Immature natural killer cell (primary cell): ENCODE measurements at regions not wholly inside any gene's neighbourhood (a gene's known extent, or its start where the extent isn't known, plus 50 kb on each side); places are given as distances from the start of the nearest gene placed in this dataset.

Source experiments
- DNase-seq, 3 donors: peaks; one replicate each; pipeline ENCODE4 v3.0.0; 2022; ENCODE audit warnings: mixed read lengths in 1 of 3
- H3K27ac Mint-ChIP-seq, 6 donors: one replicate each; pipeline ENCODE4 v1.8.0; 2020; ENCODE audit warnings: mixed read lengths in 6 of 6, mild to moderate bottlenecking in 5 of 6, inconsistent platforms in 4 of 6, moderate library complexity in 3 of 6
- H3K27me3 Mint-ChIP-seq, 3 donors: one replicate each; pipeline ENCODE4 v1.8.0; 2020 to 2021; ENCODE audit warnings: low read depth in 3 of 3, mild to moderate bottlenecking in 3 of 3, mixed read lengths in 3 of 3, moderate library complexity in 3 of 3, inconsistent platforms in 1 of 3
- H3K36me3 Mint-ChIP-seq, 3 donors: one replicate each; pipeline ENCODE4 v1.8.0; 2020; ENCODE audit warnings: mixed read lengths in 3 of 3, inconsistent platforms in 2 of 3, mild to moderate bottlenecking in 2 of 3
- H3K4me1 Mint-ChIP-seq, 2 donors: one replicate each; pipeline ENCODE4 v1.8.0; 2020; ENCODE audit warnings: inconsistent platforms in 2 of 2, mild to moderate bottlenecking in 2 of 2, mixed read lengths in 2 of 2, moderate library complexity in 1 of 2
- H3K4me3 Mint-ChIP-seq, 5 donors: one replicate each; pipeline ENCODE4 v1.8.0; 2020; ENCODE audit warnings: mild to moderate bottlenecking in 5 of 5, mixed read lengths in 5 of 5, inconsistent platforms in 3 of 5, moderate library complexity in 3 of 5
- H3K9me3 Mint-ChIP-seq, 6 donors: one replicate each; pipeline ENCODE4 v1.8.0; 2020; ENCODE audit warnings: mild to moderate bottlenecking in 6 of 6, mixed read lengths in 6 of 6, inconsistent platforms in 4 of 6, moderate library complexity in 3 of 6

DNA sequence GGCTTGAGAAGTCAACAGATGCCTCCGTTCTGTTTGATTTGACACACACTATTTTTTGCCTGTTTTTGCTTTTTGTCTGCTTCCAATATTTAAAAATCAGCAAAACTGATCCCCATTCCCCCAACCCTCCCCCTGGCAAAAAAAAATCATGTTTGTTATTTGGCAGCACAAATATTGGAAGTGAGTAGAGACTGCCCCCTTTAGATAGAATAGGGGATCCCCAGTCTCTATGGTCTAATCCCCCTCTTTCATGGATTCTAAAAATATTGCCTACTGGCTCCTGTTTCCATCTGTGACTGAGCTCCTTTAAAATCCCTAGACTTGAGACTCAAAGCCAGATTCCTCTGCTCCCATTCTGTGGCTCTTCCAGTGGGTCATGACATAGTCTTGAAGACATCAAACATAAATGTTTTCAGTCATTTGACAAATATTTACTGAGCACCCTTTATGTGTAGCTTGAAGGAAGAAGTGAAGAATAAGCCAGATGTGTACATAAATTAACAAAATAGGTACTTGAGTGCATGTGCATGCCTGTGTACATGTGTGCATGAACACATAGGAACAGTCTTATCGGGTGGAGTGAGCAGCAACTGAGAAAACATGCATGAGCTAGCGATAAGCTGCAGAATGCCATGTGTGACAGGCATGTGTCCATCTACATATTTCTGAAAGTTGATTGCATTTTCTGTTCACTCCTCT, 101.2 kb downstream of the SALL1 start:
- no peaks in the 10 kb centered on the region for H3K36me3 Mint-ChIP-seq
- H3K27ac Mint-ChIP-seq, result no peak overlapping the region
- peaks cover 2 to 6% (median 4%) of the 10 kb centered on the region in 3 donors for H3K27me3 Mint-ChIP-seq
- H3K9me3 Mint-ChIP-seq, result no peaks in the 10 kb centered on the region
- no peak overlapping the region for H3K4me3 Mint-ChIP-seq
- DNase-seq, result no peak
- no peaks in the 10 kb centered on the region for H3K4me1 Mint-ChIP-seq

DNA sequence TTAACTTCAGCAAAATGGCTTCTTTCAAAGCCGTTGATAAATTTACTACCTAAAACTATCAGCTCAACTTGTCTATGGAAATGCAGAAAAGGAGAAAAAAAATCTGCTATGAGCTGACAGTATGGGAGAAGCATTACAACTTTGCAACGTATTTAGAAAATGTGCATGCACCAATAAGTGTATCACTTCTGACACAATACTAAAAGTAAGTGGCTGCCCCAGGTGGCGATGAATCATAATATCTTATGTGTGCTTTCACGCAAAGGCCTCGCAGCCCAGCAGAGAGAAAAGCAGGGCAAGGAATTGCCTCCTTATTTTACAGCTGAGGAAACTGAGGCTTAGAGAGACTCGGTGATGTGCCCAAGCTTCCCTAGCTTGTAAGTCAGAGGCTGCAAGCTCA, 101.8 kb downstream of the SALL1 start:
- no peak for DNase-seq
- Mint-ChIP-seq H3K27me3 (peaks cover 2 to 6% (median 4%) of the 10 kb centered on the region in 3 donors), H3K4me1 (no peaks in the 10 kb centered on the region), H3K9me3 (no peaks in the 10 kb centered on the region), H3K4me3 (no peak overlapping the region), H3K36me3 (no peaks in the 10 kb centered on the region), H3K27ac (no peak overlapping the region)

DNA sequence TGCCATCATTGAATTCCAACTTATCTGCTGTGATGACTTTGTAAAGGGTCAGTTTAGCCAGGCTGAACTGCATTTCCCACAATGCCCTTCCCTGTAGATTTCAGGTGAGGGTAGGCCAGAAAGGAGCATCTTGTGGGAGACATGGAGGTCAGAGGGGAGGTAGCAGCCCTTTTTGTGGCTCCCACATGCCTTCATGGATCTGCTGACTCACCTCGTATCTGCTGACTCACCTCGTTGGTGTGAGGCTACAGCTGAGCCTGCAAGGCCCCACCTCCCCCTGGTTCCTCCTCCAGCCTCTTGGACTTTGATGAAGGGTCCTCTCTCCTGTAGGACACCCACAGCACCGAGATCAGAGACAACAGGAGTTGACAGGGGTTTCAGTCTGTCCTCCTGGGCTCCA, 102.5 kb downstream of the SALL1 start:
- H3K9me3 Mint-ChIP-seq, result no peaks in the 10 kb centered on the region

DNA sequence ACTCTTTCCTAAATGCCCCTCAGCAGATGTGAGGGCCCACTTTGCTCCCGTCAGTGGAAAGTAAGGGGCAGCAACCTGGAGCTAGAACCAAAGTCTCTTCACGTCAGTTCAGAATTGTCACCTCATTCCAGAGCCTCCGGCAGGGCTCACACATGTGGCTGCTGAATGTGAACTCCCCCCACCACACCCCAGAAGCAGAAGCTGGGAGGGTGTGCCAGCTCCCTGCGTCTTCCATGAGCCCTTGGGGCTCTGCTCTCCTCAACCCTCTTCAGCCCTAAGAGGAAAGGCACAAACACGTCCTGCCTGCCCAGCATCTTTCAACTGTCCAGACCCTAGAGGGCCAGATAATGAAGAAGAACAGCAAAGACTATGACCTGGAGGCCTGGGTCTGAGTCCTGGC, 105.3 kb downstream of the SALL1 start:
- Mint-ChIP-seq H3K4me3 (no peak overlapping the region), H3K27ac (no peak overlapping the region), H3K27me3 (peaks cover 2 to 4% (median 4%) of the 10 kb centered on the region in 3 donors), H3K4me1 (no peaks in the 10 kb centered on the region), H3K36me3 (no peaks in the 10 kb centered on the region), H3K9me3 (no peaks in the 10 kb centered on the region)
- no peak for DNase-seq

More for the DNA sequence above, 102.5 kb downstream of the SALL1 start:
- peaks cover 2 to 6% (median 4%) of the 10 kb centered on the region in 3 donors for H3K27me3 Mint-ChIP-seq
- H3K27ac Mint-ChIP-seq, result no peak overlapping the region
- no peaks in the 10 kb centered on the region for H3K4me1 Mint-ChIP-seq
- no peak overlapping the region for H3K4me3 Mint-ChIP-seq
- DNase-seq, result no peak
- no peaks in the 10 kb centered on the region for H3K36me3 Mint-ChIP-seq

DNA sequence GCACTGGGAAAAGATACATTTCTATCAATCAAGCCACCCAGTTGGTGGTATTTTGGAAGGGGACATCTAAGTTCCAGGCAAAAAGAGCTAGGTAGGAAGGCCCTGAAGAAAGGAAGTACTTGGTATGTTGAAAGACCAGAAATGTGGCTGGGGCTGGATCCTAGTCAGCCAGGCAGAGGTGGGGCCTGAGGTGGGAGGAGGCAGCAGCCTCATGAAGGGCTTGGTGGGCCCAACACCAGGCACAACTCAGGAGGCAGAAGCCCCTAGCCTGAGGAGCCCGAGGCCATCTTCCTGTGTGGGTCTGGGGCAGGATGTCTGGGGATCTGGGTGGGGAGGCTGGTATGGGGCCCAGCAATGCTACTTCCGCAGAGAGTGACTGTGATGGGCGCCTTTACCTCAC, 105.9 kb downstream of the SALL1 start:
- Mint-ChIP-seq H3K9me3 (no peaks in the 10 kb centered on the region), H3K27ac (no peak overlapping the region), H3K36me3 (no peaks in the 10 kb centered on the region), H3K4me3 (no peak overlapping the region), H3K27me3 (peaks cover 2 to 4% (median 4%) of the 10 kb centered on the region in 3 donors), H3K4me1 (no peaks in the 10 kb centered on the region)
- no peak for DNase-seq

DNA sequence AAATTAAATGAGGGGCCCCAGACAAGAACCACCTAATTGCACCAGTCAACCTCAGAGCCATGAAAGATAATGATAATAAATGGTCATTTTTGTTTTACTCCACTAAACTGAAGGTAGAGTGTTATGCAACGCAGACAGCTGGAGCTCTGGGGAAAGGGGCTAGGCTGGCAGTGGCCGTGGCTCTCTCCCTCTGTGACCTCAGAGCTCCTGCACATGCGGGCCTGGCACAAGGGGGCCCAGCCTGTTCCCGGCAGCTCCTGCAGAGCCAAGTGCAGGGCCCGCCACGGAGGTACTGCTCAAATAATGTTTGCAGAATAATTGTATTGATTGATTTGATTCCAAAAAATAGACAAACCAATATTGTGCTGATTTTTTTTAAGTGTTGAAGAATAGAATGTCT, 109.5 kb downstream of the SALL1 start:
- Mint-ChIP-seq H3K4me3 (no peak overlapping the region), H3K4me1 (no peaks in the 10 kb centered on the region), H3K9me3 (peaks cover 0 to 1% (median 0%) of the 10 kb centered on the region in 6 donors), H3K36me3 (no peaks in the 10 kb centered on the region), H3K27me3 (peaks cover 2 to 13% (median 5%) of the 10 kb centered on the region in 3 donors), H3K27ac (no peak overlapping the region)
- no peak for DNase-seq

DNA sequence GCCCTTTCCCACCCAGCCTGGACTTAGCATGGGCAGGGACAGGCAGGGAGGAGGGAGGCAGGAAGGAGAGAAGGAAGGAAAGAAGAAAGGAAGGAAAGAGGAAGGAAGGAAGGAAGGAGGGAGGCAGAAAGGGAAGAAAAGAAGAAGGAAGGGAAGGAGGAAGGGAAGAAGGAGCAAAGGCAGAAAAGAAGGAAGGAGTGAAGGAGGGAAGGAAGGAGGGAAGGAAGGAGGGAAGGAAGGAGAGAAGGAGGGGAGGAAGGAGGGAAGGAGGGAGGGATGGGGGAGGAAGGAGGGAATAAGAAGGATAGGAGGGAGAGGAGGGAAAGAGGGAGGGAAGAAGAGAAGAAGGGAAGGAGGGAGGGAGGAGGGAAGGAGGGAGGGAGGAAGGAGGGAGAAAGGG, 110.4 kb downstream of the SALL1 start:
- H3K4me1 Mint-ChIP-seq, result no peaks in the 10 kb centered on the region

DNA sequence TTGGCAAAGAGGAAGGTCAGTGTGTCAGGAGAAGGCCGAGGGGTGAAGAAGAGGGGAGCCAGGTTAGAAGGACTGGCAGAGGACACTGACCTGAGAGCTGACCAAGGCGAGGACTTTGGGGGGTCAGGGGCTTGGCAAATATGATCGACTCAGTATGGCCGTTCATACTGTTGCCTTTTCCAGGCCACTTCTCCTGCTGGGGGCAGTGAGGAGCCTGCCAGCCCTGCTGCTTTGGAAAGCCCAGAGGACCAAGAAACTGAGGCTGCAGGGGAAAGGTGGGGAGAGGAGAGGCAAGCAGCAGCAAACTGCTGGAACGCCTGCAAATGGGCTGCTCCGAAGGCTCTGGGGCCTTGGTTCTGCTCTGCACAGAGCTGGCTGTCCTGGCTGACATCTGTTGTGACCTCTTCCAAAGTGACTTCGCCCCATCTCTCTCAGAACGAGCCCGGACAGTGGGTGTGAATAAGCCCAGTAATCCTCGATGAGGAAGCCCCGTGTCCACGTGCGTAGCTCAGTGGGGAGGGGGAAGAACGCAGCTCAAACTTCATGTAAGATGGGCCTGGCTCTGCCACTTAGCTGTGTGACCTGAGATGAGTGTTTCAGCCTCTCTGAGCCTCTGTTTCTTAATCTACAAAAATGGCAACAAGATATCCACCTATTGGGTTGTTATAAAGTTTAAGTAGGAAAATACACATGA, 111.3 kb downstream of the SALL1 start:
- Mint-ChIP-seq H3K4me1 (no peaks in the 10 kb centered on the region), H3K9me3 (peaks cover 0 to 1% (median 0%) of the 10 kb centered on the region in 6 donors), H3K27ac (no peak overlapping the region), H3K4me3 (no peak overlapping the region), H3K36me3 (no peaks in the 10 kb centered on the region), H3K27me3 (peaks cover 0 to 11% (median 5%) of the 10 kb centered on the region in 3 donors)
- DNase-seq, result no peak

More for the DNA sequence above, 110.4 kb downstream of the SALL1 start:
- Mint-ChIP-seq H3K4me3 (no peak overlapping the region), H3K9me3 (peaks cover 0 to 1% (median 0%) of the 10 kb centered on the region in 6 donors), H3K36me3 (no peaks in the 10 kb centered on the region), H3K27ac (peak overlapping the region in 1 of 6 donors; percentile 34), H3K27me3 (peaks cover 2 to 11% (median 5%) of the 10 kb centered on the region in 3 donors)
- no peak for DNase-seq

DNA sequence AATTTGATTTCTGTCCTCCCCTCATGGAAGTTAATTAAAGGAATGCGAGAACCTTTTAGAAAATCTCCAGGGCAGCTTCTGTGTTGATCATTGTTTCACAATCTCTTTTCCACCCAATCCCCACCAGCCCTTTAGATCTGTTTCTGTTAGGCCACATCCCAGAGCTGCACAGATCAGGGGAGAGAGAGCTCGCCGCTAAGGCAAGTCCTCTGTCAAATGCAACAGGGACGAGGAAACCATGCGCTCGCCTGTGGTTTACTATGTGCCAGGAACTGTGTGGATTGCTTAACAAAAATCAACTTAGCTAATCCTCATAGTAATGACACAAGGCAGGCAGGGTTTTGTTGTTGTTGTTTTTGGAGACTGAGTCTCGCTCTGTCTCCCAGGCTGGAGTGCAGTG, 115.4 kb downstream of the SALL1 start:
- Mint-ChIP-seq H3K4me3 (no peak overlapping the region), H3K4me1 (no peaks in the 10 kb centered on the region), H3K27me3 (peaks cover 4 to 11% (median 5%) of the 10 kb centered on the region in 3 donors), H3K36me3 (no peaks in the 10 kb centered on the region), H3K9me3 (peaks cover 0 to 1% (median 0%) of the 10 kb centered on the region in 6 donors), H3K27ac (no peak overlapping the region)
- no peak for DNase-seq

DNA sequence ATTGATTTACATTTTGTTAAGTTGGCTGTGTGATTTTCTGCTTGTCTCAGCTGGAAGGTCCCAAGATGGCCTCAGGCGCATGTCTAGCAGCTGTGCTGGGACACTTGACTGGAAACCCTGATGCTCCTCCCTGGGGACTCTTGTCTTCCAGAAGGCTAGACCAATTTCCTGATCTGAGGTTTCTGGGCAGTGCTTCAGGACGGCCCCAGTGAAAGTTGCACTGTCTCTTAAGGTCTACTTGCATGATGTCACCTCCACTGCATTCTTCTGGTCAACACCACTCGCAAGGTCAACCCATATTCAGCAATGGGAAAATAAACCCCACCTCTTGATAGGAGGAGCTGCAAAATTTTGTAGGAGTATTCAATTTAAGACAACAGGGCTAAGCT, 116.0 kb downstream of the SALL1 start:
- no peak overlapping the region for H3K4me3 Mint-ChIP-seq
- peaks cover 0 to 1% (median 0%) of the 10 kb centered on the region in 6 donors for H3K9me3 Mint-ChIP-seq
- peaks cover 4 to 12% (median 5%) of the 10 kb centered on the region in 3 donors for H3K27me3 Mint-ChIP-seq
- no peak overlapping the region for H3K27ac Mint-ChIP-seq
- DNase-seq, result no peak
- no peaks in the 10 kb centered on the region for H3K36me3 Mint-ChIP-seq
- H3K4me1 Mint-ChIP-seq, result no peaks in the 10 kb centered on the region

DNA sequence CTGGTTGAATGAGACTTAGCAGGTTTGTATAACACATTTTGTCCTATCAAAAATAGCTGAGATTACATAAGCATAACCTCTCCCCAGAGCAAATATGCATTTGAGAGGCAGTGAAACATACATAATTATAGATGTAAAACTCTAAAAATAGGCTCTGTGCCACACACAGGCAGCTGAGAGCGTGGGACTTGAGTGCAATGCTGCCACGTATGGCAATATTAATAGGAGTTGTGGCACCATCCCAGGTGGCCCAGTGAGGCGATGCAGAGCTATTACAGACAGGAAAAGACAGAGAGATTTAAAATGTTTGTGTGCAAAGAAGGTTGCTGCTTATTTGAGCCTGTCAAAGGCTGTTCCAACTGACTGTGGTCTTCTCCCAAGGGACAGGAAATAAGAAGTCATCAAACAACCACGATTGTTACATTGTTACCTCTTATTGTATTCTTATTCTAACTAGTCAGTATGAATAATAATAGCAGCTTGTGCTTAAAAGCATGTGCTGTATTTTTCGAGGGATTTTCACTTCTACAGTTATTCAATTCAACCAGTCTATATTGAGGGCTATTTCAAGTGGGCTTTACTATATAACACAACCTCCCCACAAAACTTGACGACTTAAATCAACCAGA, 116.5 kb downstream of the SALL1 start:
- Mint-ChIP-seq H3K27ac (no peak overlapping the region), H3K27me3 (peaks cover 4 to 12% (median 5%) of the 10 kb centered on the region in 3 donors), H3K4me3 (no peak overlapping the region), H3K9me3 (peaks cover 0 to 1% (median 0%) of the 10 kb centered on the region in 6 donors), H3K36me3 (no peaks in the 10 kb centered on the region), H3K4me1 (no peaks in the 10 kb centered on the region)
- DNase-seq, result no peak

DNA sequence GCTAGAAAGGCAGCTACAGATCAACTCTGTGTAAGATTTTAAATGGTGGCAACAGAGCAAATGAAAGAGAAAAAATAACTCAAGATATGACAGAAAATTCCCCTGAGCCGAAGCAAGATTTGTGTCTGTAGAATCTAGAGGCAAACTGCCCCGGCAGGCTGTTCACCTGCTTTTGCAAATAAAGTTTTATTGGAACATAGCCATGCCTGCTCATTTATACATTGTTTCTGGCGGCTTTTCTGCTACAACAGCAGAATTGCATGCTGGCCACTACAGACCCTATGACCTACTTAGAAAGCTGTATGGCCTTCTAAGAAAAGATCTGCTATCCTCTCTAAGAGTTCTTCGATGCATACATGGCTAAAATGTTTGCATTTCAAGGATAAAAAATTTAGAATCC, 119.5 kb downstream of the SALL1 start:
- H3K4me1 Mint-ChIP-seq, result no peaks in the 10 kb centered on the region
- DNase-seq, result no peak
- peaks cover 1 to 5% (median 4%) of the 10 kb centered on the region in 3 donors for H3K27me3 Mint-ChIP-seq
- no peaks in the 10 kb centered on the region for H3K36me3 Mint-ChIP-seq
- H3K27ac Mint-ChIP-seq, result no peak overlapping the region
- no peaks in the 10 kb centered on the region for H3K9me3 Mint-ChIP-seq
- H3K4me3 Mint-ChIP-seq, result no peak overlapping the region

DNA sequence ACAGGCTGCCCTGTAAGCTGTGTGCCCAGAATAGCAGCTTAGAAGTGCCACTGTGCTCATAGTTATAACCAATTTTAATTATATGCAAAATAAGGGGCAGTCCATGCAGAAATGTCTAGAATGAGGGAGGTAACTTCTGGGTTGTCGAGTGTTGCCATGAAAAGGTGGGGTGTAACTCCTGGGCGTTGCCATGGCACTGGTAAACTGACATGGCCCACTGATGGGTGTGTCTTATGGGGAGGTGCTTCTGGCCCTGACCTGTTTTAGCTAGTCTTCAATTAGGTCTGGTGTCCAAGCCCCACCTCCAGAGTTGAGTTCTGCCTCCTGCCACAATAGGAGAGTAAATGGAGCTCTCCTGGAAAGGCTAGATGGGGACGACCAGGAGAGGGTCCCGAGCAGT, 120.6 kb downstream of the SALL1 start:
- no peak overlapping the region for H3K4me3 Mint-ChIP-seq
- peaks cover 1 to 5% (median 4%) of the 10 kb centered on the region in 3 donors for H3K27me3 Mint-ChIP-seq
- peaks cover 0 to 2% (median 0%) of the 10 kb centered on the region in 6 donors for H3K9me3 Mint-ChIP-seq
- no peak for DNase-seq
- H3K36me3 Mint-ChIP-seq, result no peaks in the 10 kb centered on the region
- H3K27ac Mint-ChIP-seq, result no peak overlapping the region
- H3K4me1 Mint-ChIP-seq, result no peaks in the 10 kb centered on the region

DNA sequence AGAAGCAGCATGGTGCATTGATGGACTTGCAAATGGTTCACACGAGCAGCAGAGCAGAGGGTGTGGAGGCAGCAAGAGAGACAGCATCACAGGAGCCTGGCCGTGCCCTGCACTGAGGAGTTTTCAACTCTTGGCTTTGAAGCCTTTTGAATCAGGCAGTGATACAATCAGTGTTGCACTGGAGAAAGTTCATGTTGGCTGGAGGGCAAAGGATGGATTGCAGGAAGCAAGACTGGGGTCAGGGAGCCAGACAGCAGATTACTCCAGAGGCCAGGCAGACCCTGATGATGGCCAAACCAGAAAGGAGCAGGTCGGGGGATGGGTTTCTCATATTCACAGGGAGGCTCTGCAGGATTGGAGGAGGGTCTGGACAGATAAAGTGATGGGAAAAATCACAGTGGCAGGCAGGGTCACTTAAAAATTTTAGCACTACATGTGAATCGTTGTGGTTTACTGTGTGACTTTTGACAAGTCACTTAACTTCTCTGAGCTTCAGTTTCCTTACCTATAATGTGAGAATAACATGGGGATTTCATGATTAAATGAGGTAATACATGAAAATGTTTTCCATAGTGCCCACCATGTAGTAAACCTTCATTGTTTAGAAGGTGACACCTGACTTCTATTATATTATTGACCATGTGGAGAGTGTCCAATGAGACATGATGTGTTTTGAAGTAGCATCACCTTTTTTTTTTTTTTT, 125.3 kb downstream of the SALL1 start:
- H3K27ac Mint-ChIP-seq, result no peak overlapping the region
- no peaks in the 10 kb centered on the region for H3K4me1 Mint-ChIP-seq
- H3K36me3 Mint-ChIP-seq, result no peaks in the 10 kb centered on the region
- H3K4me3 Mint-ChIP-seq, result no peak overlapping the region
- H3K9me3 Mint-ChIP-seq, result peaks cover 0 to 2% (median 0%) of the 10 kb centered on the region in 6 donors
- DNase-seq, result no peak
- H3K27me3 Mint-ChIP-seq, result peaks cover 0 to 8% (median 3%) of the 10 kb centered on the region in 3 donors
